Neural cell (in vitro differentiated cells): ENCODE measurements at regions not wholly inside any gene's neighbourhood (a gene's known extent, or its start where the extent isn't known, plus 50 kb on each side); places are given as distances from the start of the nearest gene placed in this dataset.

Experiments
- H2AFZ ChIP-seq: fragments of 200-600, 300-800 bp; sonication (generic), shearing (Covaris generic); 2 replicates; pipeline ENCODE4 v1.6.0; 2014; ENCODE audit warnings: low read depth, mild to moderate bottlenecking, antibody characterized with exemption, low read length, moderate library complexity
- H3F3A ChIP-seq: fragments of 200-600 bp; shearing (Covaris generic); 2 replicates; pipeline ENCODE4 v1.6.1; 2016; ENCODE audit warnings: mild to moderate bottlenecking, moderate library complexity, mixed read lengths, antibody characterized with exemption, low read length; ENCODE audit not compliant: insufficient read depth, poor library complexity, severe bottlenecking
- H3K27ac ChIP-seq: fragments of 200-600, 300-800 bp; sonication (generic), shearing (Covaris generic); 2 replicates; pipeline ENCODE4 v1.5.1; 2014; ENCODE audit warnings: mild to moderate bottlenecking, low read length, moderate library complexity
- H3K27me3 ChIP-seq: fragments of 300-800, 200-600 bp; sonication (generic), shearing (Covaris generic); 2 replicates; pipeline ENCODE4 v1.6.0; 2014; ENCODE audit warnings: mild to moderate bottlenecking, low read depth, low read length, moderate library complexity; ENCODE audit not compliant: insufficient read depth
- H3K36me3 ChIP-seq: fragments of 300-800, 200-600 bp; sonication (generic), shearing (Covaris generic); 2 replicates; pipeline ENCODE4 v1.5.1; 2014; ENCODE audit warnings: mild to moderate bottlenecking, antibody characterized with exemption, low read length, moderate library complexity; ENCODE audit not compliant: insufficient read depth
- H3K4me2 ChIP-seq: fragments of 300-800, 200-600 bp; sonication (generic), shearing (Covaris generic); 2 replicates; pipeline ENCODE4 v1.6.0; 2014; ENCODE audit warnings: mild to moderate bottlenecking, low read length
- H3K4me3 ChIP-seq: fragments of 300-800, 200-600 bp; sonication (generic), shearing (Covaris generic); 2 replicates; pipeline ENCODE4 v1.5.1; 2014; ENCODE audit warnings: mild to moderate bottlenecking, low read length, moderate library complexity
- H3K79me2 ChIP-seq: fragments of 200-600 bp; shearing (Covaris generic); replicated peaks from 2 replicates; pipeline ENCODE4 v1.6.0; 2014; ENCODE audit warnings: mild to moderate bottlenecking, low read length, moderate library complexity; ENCODE audit not compliant: insufficient read depth
- H3K9ac ChIP-seq: fragments of 300-800, 200-600 bp; sonication (generic), shearing (Covaris generic); 2 replicates; pipeline ENCODE4 v1.6.1; 2016; ENCODE audit warnings: mild to moderate bottlenecking, low read length, mixed read lengths
- H3K9me2 ChIP-seq: fragments of 200-600 bp; shearing (Covaris generic); 2 replicates; pipeline ENCODE4 v1.6.1; 2016; ENCODE audit warnings: mild to moderate bottlenecking, low read length, mixed read lengths; ENCODE audit not compliant: insufficient read depth
- H3K9me3 ChIP-seq: fragments of 200-600, 300-800 bp; sonication (generic), shearing (Covaris generic); 2 replicates; pipeline ENCODE4 v1.6.1; 2016; ENCODE audit warnings: mild to moderate bottlenecking, mixed run types, low read length, moderate library complexity, mixed read lengths
- H4K20me1 ChIP-seq: fragments of 200-600 bp; shearing (Covaris generic); 2 replicates; pipeline ENCODE4 v1.6.1; 2016; ENCODE audit warnings: mild to moderate bottlenecking, mixed run types; ENCODE audit not compliant: insufficient read depth
- CTCF ChIP-seq: fragments of 450-650 bp; IDR thresholded peaks from 2 replicates; pipeline ENCODE4 v1.5.1; 2014; ENCODE audit warnings: antibody characterized with exemption, mild to moderate bottlenecking, moderate library complexity; ENCODE audit not compliant: poor library complexity, severe bottlenecking
- EP300 ChIP-seq: fragments of 450-650 bp; conservative IDR thresholded peaks from 2 replicates; pipeline ENCODE4 v1.6.1; 2014; ENCODE audit warnings: antibody characterized with exemption, mild to moderate bottlenecking, moderate library complexity; ENCODE audit not compliant: poor library complexity, severe bottlenecking
- EZH2 ChIP-seq: fragments of 200-600, 300-800 bp; shearing (Covaris generic), sonication (generic); IDR thresholded peaks from 2 replicates; pipeline ENCODE4 v1.6.1; 2014; ENCODE audit warnings: antibody characterized with exemption, low read length, borderline replicate concordance, mild to moderate bottlenecking; ENCODE audit not compliant: insufficient read depth, poor library complexity, severe bottlenecking
- MXI1 ChIP-seq: fragments of 450-650 bp; conservative IDR thresholded peaks from 2 replicates; pipeline ENCODE4 v1.6.1; 2014; ENCODE audit warnings: antibody characterized with exemption, mild to moderate bottlenecking; ENCODE audit not compliant: poor library complexity, severe bottlenecking
- POLR2AphosphoS5 ChIP-seq: IDR thresholded peaks from 2 replicates; pipeline ENCODE4 v1.6.1; 2012
- RAD21 ChIP-seq: fragments of 450-650 bp; conservative IDR thresholded peaks from 2 replicates; pipeline ENCODE4 v1.6.1; 2014; ENCODE audit warnings: antibody characterized with exemption, mild to moderate bottlenecking, moderate library complexity
- REST ChIP-seq: IDR thresholded peaks from 2 replicates; pipeline ENCODE4 v1.6.1; 2012; ENCODE audit warnings: borderline replicate concordance
- SMC3 ChIP-seq: fragments of 450-650 bp; conservative IDR thresholded peaks from 2 replicates; pipeline ENCODE4 v1.6.1; 2014; ENCODE audit warnings: antibody characterized with exemption, mild to moderate bottlenecking, moderate library complexity; ENCODE audit not compliant: poor library complexity
- TAF1 ChIP-seq: IDR thresholded peaks from 2 replicates; pipeline ENCODE4 v1.6.1; 2012; ENCODE audit warnings: low read depth

GRCh38 chr2:83594241-83595120 lies 864.6 kb downstream of the SUCLG1 start:
- H3K27ac ChIP-seq: no peak overlapping the region
- no peak overlapping the region for H3K4me3 ChIP-seq
- no peaks in the 10 kb centered on the region for H3K79me2 ChIP-seq
- no peak overlapping the region for H3K4me2 ChIP-seq
- H4K20me1 ChIP-seq: no peaks in the 10 kb centered on the region
- no peaks in the 10 kb centered on the region for H3K27me3 ChIP-seq
- H3K9me2 ChIP-seq: no peaks in the 10 kb centered on the region
- TF ChIP-seq EP300: no peak
- TF ChIP-seq CTCF: no peak
- TF ChIP-seq TAF1: no peak
- TF ChIP-seq SMC3: no peak
- TF ChIP-seq MXI1: no peak
- TF ChIP-seq EZH2: no peak
- H2AFZ ChIP-seq: no peak overlapping the region
- H3F3A ChIP-seq: no peaks in the 10 kb centered on the region
- H3K9me3 ChIP-seq: no peaks in the 10 kb centered on the region
- H3K36me3 ChIP-seq: no peaks in the 10 kb centered on the region
- H3K9ac ChIP-seq: no peak overlapping the region

- H3K9ac ChIP-seq: no peak overlapping the region
- no peak overlapping the region for H3K4me3 ChIP-seq
- no peak overlapping the region for H3K4me2 ChIP-seq
These were observed 871.8 kb downstream of the SUCLG1 start for GRCh38 chr2:83587309-83587708.

More at GRCh38 chr2:83587309-83587708, 871.8 kb downstream of the SUCLG1 start:
- no peaks in the 10 kb centered on the region for H3K79me2 ChIP-seq
- H3K9me3 ChIP-seq: no peaks in the 10 kb centered on the region
- no peak for TF ChIP-seq EP300
- no peak for TF ChIP-seq SMC3
- no peak for TF ChIP-seq TAF1
- no peak for TF ChIP-seq RAD21
- TF ChIP-seq EZH2: no peak
- TF ChIP-seq MXI1: no peak
- no peak for TF ChIP-seq CTCF
- no peak for TF ChIP-seq POLR2AphosphoS5
- no peak for TF ChIP-seq REST
- no peaks in the 10 kb centered on the region for H3K36me3 ChIP-seq
- H3K27me3 ChIP-seq: no peaks in the 10 kb centered on the region
- H3K27ac ChIP-seq: no peak overlapping the region
- no peaks in the 10 kb centered on the region for H4K20me1 ChIP-seq
- no peaks in the 10 kb centered on the region for H3K9me2 ChIP-seq
- no peak overlapping the region for H2AFZ ChIP-seq
- H3F3A ChIP-seq: no peaks in the 10 kb centered on the region
